ENCODE measurements at regions not wholly inside any gene's neighbourhood (a gene's known extent, or its start where the extent isn't known, plus 50 kb on each side); places are given as distances from the start of the nearest gene placed in this dataset.

DNA sequence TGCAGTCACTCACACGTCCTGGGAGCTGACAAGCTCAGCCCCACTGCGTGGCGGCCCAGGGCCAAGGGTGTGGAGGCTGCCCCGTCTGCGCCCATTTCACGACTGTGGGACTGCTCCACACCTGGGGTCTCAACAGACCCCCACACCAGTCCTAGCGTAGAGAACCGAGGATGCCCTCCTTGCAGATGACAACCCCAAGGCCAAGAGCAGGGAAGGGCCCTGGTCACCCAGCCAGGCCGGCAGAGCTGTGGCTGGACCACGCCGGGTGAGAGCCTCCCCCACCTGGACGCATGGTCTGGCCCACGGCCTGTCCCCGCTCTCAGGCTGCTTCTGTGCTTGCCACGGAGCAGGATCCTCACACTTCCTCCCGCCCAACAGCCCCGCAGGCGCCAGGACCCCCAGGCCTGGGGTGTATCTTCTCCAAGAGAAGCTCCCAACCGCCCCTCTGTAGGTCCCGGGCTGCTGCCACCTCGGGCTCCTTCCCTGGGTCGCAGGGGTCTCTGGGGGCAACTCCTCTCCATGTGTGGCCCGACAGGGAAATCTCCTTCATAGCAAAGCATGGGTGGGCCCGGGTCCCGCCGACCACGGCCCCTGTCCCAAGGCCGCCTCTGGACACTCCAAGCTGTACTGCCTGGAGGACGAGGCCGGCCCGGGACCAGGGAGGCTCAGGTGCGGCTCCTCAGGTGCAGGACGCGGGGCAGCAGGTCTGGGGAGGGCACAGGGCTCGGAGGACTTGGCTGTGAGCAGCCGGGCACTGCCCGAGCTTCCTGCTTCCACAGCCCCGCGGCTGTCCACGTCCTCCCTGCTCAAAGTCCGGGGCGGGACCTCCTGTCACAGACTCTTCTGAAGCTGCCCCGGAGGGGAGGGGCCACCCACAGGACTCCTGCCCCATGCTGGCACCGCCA is 88.8 kb downstream of the FOXL3 start:
- no peak for TF ChIP-seq GATA2 (IDR thresholded peaks at IDR 0.05; ENCODE audit: low read depth, low read length)
- no peak for TF ChIP-seq GATA3 (IDR thresholded peaks at IDR 0.05; ENCODE audit: low read depth, low read length)
